Stimulated activated CD4-positive, alpha-beta T cell treated with anti-CD3 and anti-CD28 coated beads, Interleukin-4, amount 100 ng/mL, for 4 hours (primary cell): ENCODE measurements at regions not wholly inside any gene's neighbourhood (a gene's known extent, or its start where the extent isn't known, plus 50 kb on each side); places are given as distances from the start of the nearest gene placed in this dataset.
"Not testable (repeated sequence)": the region's sequence is repeated elsewhere in the genome, so short reads cannot be mapped to it uniquely, and the experiment has no call there.

Experiments used
- DNase-seq, 2 experiments: peaks; one replicate each; pipeline ENCODE4 v3.0.0-alpha.2; 2020

DNA sequence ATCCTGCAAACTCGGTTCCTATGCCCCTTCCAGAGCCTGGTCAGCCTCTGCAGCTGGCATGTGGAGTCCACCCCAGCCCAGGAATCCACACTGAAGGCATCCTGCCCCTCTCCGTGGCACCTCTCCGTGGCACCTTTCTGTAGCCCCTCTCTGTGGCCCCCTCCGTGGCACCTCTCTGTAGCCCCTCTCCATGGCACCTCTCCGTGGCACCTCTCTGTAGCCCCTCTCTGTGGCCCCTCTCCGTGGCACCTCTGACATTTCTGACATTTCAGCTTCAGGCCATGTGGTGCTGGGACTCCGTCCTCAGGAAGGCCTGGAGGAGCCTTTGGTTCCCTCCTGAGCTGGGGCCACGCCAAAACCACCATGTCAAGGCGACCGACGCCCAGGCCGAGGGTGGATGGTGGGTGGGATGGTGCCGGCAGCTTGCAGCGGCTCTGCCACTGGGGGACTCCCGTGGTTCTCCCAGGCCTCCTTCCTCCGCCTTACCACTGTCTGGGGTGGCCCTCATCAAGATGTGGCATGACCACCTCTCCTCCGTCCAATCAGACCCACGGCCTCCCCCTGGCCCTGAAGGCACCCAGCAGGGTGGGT is 1518.5 kb downstream of the BRD1 start:
- DNase-seq: no peak

- DNase-seq: no peak
These were observed 1519.7 kb downstream of the BRD1 start for GRCh38 chr22:48307931-48308330.

DNA sequence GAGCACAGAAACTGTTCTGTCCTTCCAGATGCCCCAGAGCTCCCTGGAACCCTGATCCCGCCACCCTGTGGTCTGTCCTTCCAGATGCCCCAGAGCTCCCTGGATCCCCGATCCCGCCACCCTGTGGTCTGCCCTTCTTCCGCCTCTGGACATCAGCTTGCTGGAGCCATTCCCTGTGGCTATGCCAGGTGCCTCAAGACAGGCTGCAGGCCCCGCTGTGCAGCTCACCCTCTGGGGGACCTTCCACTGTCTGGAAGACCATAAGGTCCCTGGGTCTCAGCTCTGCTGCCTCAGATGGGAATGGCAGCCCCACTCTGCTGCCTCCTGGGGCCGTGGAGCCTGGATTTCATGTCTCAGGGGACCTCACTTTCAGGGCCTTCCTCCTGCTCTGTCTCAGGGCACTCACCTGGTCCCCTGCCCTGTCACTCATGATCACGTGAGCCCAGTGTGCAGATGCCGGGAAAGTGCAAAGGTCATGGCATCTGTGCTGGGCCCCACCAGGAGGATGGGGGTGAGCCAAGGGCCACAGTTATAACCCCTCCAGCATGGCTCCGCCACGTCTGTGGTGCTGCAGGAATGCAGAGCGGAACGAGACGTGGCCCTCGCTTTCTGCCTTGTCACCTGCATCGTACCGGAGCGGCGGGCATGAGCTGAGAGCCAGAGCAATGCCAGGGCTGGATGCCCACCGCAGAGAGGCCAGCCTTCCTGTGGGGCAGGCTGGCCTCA is 1520.7 kb downstream of the BRD1 start:
- no peak for DNase-seq

- no peak for DNase-seq
These were observed 1521.4 kb downstream of the BRD1 start for GRCh38 chr22:48306284-48306683.

DNA sequence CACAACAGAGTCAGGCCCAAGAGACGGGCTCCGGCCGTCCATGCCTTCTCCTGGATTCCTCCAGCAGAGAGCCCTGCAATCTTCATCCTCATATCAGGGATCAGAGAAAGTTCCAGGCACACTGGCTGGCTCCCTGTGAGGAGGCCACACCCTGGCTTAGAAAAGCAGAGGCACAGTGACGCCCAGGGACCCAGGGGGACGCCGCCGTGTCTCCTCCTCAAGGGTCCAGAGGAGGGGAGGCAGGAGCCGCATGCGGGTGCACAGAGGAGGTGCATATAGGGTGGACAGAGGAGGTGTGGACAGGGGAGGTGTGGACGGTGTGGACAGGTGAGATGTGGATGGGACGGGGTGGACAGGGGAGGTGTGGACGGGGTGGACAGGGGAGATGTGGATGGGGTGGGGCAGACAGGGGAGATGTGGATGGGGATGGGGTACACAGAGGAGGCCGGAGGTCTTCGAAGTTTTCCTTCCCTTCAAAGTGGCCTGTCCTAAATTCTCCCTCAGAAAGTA is 1521.9 kb downstream of the BRD1 start:
- no peak for DNase-seq

DNA sequence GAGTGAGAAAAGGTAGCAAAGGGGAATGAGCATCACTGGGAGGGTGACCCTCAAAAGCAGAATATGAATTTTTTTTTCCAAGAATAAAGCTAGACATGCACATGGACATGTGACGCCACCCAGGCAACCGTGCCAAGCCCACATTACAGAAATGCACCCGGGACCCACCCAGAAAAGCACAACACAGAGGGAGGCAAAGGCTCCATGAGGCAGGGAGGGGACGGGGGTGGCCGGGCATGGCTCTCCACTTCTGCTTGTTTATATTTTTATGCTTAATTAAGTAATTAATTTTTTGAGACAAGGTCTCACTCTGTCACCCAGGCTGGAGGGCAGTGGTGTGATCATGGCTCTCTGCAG is 1524.3 kb downstream of the BRD1 start:
- no peak for DNase-seq

GRCh38 chr22:48302657-48303368 is 1524.9 kb downstream of the BRD1 start:
- no peak for DNase-seq

GRCh38 chr22:48301908-48302307 is 1525.8 kb downstream of the BRD1 start:
- DNase-seq: no peak

DNA sequence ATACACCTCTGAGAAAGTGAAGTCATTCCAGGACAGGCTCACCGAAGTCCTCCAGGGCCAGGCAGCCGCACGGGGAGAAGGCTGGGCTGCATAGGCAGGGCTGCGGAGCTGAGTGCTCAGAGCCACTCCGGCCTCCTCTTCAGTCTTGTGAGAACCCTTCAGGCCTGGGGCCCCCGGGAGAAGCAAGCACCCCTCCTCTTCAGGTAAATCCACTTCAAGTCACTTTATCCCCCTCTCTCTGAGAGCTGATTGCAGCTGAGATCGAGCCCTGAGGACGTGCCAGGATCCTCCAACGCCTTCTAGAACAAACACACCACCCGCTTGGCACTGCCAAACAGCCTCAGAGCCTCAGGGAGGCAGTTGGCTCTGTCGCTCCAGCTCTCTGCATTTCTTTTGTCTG is 1526.3 kb downstream of the BRD1 start:
- no peak for DNase-seq

DNA sequence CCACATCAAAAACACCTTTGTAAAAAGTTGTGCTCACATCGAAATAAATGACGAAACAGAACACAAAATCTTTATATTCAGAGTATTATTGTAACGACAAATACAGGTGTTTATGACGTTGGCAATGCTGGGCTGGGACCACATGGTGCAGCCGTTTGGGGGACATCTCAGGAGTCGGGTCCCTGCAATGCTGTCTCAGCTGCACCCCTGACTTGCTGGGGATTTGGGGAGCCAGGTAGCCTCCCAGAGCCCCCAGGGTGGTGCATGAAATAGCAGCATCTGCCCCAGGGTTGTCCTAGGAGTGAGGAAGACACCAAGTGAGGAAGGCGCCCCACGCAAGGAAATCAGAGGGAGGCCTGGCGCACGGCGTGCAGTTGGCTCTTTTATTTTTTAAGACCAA is 1526.8 kb downstream of the BRD1 start:
- no peak for DNase-seq

GRCh38 chr22:48299801-48300200 is 1527.9 kb downstream of the BRD1 start:
- DNase-seq: no peak

DNA sequence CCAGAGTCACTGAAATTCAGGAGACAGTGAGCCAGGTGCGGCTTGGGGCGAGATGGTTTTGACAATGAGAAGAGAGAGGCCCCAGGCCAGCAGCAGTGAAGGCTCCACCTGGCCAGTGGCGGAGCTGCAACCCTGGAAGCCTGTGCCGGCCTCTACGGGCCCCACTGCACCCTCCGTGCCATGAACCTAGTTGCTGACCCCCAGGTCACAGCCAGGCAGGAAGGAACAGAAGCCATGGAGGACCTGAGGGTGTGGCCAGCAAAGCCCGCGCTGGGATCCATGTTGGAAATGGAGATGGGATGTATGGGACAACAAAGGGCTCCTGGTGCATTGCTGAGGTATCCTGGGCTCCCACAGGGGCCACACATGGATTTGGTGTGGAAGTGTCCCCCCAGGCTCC is 1528.5 kb downstream of the BRD1 start:
- no peak for DNase-seq

DNA sequence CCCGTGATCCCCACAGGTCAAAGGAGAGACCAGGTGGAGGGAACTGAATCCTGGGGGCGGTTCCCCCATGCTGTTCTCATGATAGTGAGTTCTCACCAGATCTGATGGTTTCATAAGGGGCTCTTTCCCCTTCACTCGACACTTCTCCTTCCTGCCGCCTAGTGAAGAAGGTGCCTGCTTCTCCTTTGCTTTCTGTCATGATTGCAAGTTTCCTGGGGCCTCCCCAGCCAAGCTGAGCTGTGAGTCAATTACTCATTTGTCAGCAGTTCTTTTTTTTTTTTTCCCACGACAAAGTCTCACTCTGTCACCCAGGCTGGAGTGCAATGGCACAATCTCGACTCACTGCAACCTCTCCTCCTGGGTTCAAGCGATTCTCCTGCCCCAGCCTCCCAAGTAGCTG is 1530.4 kb downstream of the BRD1 start:
- no peak for DNase-seq

DNA sequence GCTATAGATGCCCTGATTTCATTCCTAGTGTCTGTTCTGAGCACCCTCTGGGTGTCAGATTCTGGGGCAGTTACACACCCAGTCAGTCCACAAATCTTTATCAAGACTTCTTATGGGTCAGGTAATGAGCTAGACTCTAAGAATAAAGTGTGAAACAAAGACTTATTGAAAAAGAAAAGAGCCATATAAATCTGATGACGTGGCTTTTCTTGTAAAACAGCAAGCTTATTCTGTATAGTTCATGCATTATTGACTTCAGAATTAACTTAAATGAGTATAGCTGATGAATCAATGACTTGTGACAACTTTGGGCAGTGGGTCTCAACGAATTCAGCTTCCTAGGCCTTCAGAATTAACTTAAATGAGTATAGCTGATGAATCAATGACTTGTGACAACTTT is 1527.5 kb downstream of the TBC1D22A start:
- not testable (repeated sequence) for DNase-seq

DNA sequence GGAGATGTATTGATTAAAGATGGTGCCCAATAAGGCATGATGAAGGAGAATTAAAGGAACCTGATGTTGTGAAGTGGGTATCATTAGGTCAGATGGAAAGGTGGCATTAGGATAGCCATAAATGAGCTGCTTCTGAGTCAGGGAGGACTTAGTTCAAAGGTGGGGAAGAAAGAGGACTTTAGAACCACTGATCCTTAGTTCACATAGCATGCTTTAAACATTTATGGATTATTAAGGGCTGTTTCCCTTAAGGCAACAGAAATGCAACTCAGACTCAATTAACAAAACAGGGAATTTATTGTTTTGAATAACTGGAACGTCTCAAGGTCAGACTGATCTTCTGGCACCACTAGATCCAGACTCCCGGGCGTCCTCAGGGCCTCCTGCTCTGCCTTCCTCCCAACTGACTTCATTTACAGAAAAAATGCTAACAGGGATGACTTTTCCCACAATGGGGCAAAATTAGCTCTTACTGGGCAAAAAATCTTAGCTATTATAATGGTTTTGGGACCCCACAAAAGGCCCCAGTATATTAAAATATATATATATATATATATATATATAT is 1526.0 kb downstream of the TBC1D22A start:
- no peak for DNase-seq

GRCh38 chr22:48287031-48287430 is 1524.6 kb downstream of the TBC1D22A start:
- DNase-seq: no peak

DNA sequence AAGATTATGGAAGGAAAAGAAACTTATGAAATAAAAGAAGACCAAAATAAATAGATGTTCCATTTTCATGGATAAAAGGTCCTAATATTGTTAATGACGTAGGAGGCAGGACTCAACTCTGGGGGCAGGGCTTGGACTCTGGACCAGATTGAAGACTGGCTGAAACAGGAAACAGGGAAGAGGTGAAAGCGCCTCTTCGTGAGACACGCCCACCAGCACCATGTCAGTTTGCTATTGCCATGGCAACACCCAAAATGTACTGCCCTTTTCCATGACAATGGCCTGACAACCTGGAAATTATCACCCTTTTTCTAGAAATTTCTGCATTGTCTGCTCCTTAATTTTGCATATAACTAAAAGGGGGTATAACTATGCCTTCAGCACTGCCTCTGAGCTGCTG is 1522.2 kb downstream of the TBC1D22A start:
- no peak for DNase-seq

GRCh38 chr22:48282804-48283203 is 1520.4 kb downstream of the TBC1D22A start:
- DNase-seq: no peak

DNA sequence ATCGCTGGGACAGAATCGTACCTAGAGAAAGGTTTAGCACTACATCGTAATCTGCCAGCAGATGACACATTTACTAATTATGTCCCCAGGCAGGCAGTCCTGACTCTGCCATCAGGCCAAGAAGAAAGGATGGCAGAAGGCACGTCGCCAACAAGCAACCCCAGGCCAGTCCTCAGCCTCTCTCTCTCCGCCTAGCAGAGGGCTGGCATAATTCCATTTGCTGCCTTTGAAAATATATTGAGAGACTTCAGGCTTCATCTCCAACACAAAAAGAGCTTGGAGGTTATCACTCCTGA is 1517.0 kb downstream of the TBC1D22A start:
- no peak for DNase-seq

DNA sequence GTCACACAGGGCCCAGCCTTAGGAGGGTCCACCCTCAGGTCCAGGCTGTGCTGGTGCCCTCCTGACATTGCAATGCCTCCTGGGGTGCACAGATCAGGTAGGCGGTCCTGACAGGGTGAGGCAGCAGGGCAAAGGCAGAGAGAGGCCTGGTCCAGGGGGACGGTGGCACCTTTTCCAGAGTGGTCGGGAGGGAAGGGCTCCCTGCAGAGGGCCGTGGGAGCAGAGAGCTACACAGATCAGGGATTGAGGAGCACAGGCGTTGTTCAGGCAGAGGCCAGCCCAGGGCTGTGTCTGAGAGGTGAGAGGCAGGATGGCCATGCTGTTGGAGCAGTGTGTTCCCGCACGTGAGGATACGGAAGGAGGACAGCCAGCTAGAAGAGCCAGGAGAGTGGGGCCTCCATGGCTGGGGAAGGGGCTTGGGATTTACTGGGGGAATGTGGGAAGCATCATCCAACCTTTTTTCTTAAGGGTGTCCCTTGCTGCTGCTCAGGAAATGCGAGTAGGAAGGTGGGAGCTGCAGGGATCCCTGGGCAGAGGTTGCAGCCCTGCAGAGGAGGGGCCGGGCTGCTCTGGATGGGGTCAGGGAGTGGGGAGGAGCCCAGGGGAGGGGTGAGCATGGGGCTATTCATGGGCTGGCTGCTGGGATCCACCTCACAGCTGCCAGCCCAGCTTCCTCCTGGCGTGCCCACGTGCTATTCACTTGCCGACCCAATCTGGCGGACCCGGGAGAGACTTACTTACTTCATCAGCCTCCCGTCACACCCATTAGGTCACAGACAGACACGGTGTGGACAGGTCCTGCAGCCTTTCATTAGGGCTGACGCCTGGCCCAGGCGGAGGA is 1516.4 kb downstream of the TBC1D22A start:
- no peak for DNase-seq

- no peak for DNase-seq
These were observed 1515.6 kb downstream of the TBC1D22A start for GRCh38 chr22:48277868-48278581.
